ENCODE measurements at regions not wholly inside any gene's neighbourhood (a gene's known extent, or its start where the extent isn't known, plus 50 kb on each side); places are given as distances from the start of the nearest gene placed in this dataset.

DNA sequence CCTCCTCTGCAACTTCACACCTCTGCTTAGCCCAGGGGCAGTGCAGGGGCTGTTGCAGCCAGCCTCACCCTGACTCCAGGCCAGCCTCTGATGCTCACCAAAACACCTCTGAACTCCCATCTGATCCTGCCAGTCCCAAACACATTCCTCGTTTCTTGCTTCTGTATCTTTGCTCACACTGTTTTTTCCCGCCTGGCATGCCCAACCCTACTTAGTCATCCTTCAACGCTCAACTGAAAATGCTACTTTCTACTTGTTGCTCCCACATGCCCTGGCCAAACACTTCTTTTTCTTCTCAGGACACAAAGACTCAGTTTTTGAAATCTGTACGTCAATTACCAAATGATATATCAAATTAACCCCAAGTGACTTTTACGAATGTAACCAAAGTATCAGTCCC, 140.8 kb upstream of the ZBED5 start:
- CTCF ChIA-PET: no interaction called here
- peaks cover 15% of the 10 kb centered on the region for H3K27me3 ChIP-seq (ENCODE audit: control insufficient read depth, insufficient read depth, low read length)
- DNase-seq (ENCODE audit: low read depth): no peak
- TF ChIP-seq, protein P1, sequence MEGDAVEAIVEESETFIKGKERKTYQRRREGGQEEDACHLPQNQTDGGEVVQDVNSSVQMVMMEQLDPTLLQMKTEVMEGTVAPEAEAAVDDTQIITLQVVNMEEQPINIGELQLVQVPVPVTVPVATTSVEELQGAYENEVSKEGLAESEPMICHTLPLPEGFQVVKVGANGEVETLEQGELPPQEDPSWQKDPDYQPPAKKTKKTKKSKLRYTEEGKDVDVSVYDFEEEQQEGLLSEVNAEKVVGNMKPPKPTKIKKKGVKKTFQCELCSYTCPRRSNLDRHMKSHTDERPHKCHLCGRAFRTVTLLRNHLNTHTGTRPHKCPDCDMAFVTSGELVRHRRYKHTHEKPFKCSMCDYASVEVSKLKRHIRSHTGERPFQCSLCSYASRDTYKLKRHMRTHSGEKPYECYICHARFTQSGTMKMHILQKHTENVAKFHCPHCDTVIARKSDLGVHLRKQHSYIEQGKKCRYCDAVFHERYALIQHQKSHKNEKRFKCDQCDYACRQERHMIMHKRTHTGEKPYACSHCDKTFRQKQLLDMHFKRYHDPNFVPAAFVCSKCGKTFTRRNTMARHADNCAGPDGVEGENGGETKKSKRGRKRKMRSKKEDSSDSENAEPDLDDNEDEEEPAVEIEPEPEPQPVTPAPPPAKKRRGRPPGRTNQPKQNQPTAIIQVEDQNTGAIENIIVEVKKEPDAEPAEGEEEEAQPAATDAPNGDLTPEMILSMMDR (IDR thresholded peaks at IDR 0.05; ENCODE audit: insufficient read depth, low read depth, low read length): no peak
- no peak overlapping the region for H3K4me3 ChIP-seq (ENCODE audit: low read depth, low read length)
- H3K36me3 ChIP-seq (ENCODE audit: control insufficient read depth, insufficient read depth, low read length): no peaks in the 10 kb centered on the region
- POLR2A ChIA-PET: no interaction called here

DNA sequence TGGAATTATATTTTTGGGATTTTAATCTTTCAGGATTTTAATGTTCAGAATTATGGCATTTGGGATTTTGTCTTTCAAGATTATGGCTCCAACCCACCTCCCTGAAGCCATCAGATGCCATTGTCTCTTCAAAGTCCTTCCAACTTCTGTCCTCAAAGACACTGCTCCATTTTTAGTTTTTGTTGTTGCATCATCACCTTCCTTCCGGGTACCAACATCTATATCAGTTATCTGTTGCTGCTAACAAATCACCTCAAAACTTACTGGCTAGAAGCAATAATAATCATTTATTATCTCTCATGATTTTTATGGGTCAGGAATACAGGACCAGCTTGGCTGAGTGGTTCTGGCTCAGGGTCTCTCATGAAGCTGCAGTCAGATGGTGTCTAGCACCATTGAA, 138.8 kb upstream of the ZBED5 start:
- no peak overlapping the region for H3K4me3 ChIP-seq (ENCODE audit: low read depth, low read length)
- CTCF ChIA-PET: no interaction called here
- no peak for DNase-seq (ENCODE audit: low read depth)
- no peaks in the 10 kb centered on the region for H3K36me3 ChIP-seq (ENCODE audit: control insufficient read depth, insufficient read depth, low read length)
- POLR2A ChIA-PET: no interaction called here
- TF ChIP-seq, protein P1 (IDR thresholded peaks at IDR 0.05; ENCODE audit: insufficient read depth, low read depth, low read length): no peak
- peaks cover 11% of the 10 kb centered on the region for H3K27me3 ChIP-seq (ENCODE audit: control insufficient read depth, insufficient read depth, low read length)

DNA sequence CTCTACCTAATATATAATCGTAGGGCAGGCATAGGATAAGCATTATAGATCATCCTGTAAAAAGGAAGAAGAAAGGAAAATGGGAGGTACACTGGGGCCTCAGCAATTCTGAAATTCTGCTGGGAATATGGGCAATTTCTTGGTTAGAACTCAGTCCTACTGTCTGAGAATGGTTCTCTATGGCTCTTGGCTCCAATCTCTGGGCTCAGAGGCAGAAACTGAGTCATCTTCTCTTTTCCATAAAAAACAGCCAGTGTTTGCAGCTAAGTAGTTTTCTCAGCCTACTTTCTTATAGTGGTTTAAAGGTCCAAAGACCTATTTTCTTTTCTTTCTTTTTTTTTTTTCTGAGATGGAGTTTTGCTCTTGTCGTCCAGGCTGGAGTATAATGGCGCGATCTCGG, 135.8 kb upstream of the ZBED5 start:
- H3K27me3 ChIP-seq (ENCODE audit: control insufficient read depth, insufficient read depth, low read length): peaks cover 10% of the 10 kb centered on the region
- no peak overlapping the region for H3K4me3 ChIP-seq (ENCODE audit: low read depth, low read length)
- TF ChIP-seq, protein P1 (IDR thresholded peaks at IDR 0.05; ENCODE audit: insufficient read depth, low read depth, low read length): no peak
- no peak for DNase-seq (ENCODE audit: low read depth)
- ChIA-PET POLR2A (no interaction called here), CTCF (no interaction called here)
- H3K36me3 ChIP-seq (ENCODE audit: control insufficient read depth, insufficient read depth, low read length): no peaks in the 10 kb centered on the region

DNA sequence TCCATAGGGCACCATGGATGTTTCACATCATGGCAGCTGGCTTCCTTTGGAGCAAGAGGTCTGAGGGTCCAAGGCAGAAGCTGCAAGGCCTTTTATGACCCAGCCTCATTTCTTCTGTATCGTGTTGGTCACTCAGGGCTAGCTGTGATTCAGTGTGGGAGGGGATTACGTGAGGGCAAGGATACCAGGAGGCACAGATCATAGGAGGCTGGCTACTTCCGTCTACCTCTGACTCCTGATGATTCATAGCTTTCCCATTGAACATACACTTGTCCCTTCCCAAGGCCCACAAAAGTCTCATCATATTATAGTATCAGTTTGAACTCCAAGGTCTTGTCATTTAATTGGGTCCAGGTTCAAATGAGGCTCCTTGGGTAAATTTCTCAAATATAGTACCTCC, 135.3 kb upstream of the ZBED5 start:
- DNase-seq (ENCODE audit: low read depth): no peak
- no peak overlapping the region for H3K4me3 ChIP-seq (ENCODE audit: low read depth, low read length)
- POLR2A ChIA-PET: no interaction called here
- peaks cover 10% of the 10 kb centered on the region for H3K27me3 ChIP-seq (ENCODE audit: control insufficient read depth, insufficient read depth, low read length)
- CTCF ChIA-PET: no interaction called here
- no peaks in the 10 kb centered on the region for H3K36me3 ChIP-seq (ENCODE audit: control insufficient read depth, insufficient read depth, low read length)
- TF ChIP-seq, protein P1 (IDR thresholded peaks at IDR 0.05; ENCODE audit: insufficient read depth, low read depth, low read length): no peak

DNA sequence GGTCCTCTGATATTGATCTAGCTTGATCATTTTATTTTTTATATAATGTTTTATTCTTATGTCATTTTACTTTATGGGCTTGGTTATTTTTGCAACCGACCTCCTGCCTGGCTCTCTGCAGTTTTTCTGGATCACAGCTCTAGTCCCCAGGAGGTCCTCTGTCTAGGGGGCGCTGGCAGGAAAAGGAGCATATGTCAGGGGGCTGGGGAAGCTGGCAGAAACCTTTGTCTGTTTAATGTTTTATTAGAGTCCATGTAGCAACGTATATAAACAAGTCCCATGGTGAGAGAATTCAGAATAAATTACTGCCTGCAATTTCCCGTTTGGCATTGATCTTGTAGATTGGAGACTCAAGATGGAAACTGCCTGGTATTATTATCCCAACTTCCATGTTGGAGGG, 133.5 kb upstream of the ZBED5 start:
- DNase-seq (ENCODE audit: low read depth): no peak
- H3K36me3 ChIP-seq (ENCODE audit: control insufficient read depth, insufficient read depth, low read length): no peaks in the 10 kb centered on the region
- peaks cover 7% of the 10 kb centered on the region for H3K27me3 ChIP-seq (ENCODE audit: control insufficient read depth, insufficient read depth, low read length)
- TF ChIP-seq, protein P1 (IDR thresholded peaks at IDR 0.05; ENCODE audit: insufficient read depth, low read depth, low read length): no peak
- H3K4me3 ChIP-seq (ENCODE audit: low read depth, low read length): no peak overlapping the region
- ChIA-PET POLR2A (no interaction called here), CTCF (interaction anchor here (1.0 kb wide), 1 partner anchor 12 kb away, joined by 3 read pairs; no protein-coding TSS in a partner anchor)

Data from BJ (cell line).